Activated CD4-positive, alpha-beta memory T cell treated with anti-CD3 and anti-CD28 coated beads, Interleukin-2, amount 10 ng/mL, durations not matched to agents 7 days and 5 days (primary cell): ENCODE measurements at regions not wholly inside any gene's neighbourhood (a gene's known extent, or its start where the extent isn't known, plus 50 kb on each side); places are given as distances from the start of the nearest gene placed in this dataset.
"Not testable (repeated sequence)": the region's sequence is repeated elsewhere in the genome, so short reads cannot be mapped to it uniquely, and the experiment has no call there.

Experiments
- CTCF ChIA-PET: fragments of 350-600 bp; sonication (Branson Sonifier 250); formaldehyde crosslinking; loops from one replicate; lab custom pipeline; 2021; ENCODE audit warnings: antibody characterized with exemption, inconsistent platforms; lab: Charles Lee
- POLR2A ChIA-PET: fragments of 350-600 bp; sonication (Branson Sonifier 250); formaldehyde crosslinking; loops from one replicate; lab custom pipeline; 2021; ENCODE audit warnings: antibody characterized with exemption; lab: Charles Lee
- DNase-seq: peaks from one replicate; pipeline ENCODE4 v3.0.0-alpha.2; 2020
- H3K27ac Mint-ChIP-seq: one replicate; pipeline ENCODE4 v1.8.0; 2021; ENCODE audit warnings: mild to moderate bottlenecking, mixed read lengths
- H3K27me3 Mint-ChIP-seq: one replicate; pipeline ENCODE4 v1.8.0; 2021; ENCODE audit warnings: mixed read lengths
- H3K36me3 Mint-ChIP-seq: one replicate; pipeline ENCODE4 v1.8.0; 2021; ENCODE audit warnings: low read depth, mixed read lengths
- H3K4me1 Mint-ChIP-seq: one replicate; pipeline ENCODE4 v1.8.0; 2021; ENCODE audit warnings: mixed read lengths
- H3K4me3 Mint-ChIP-seq: one replicate; pipeline ENCODE4 v1.8.0; 2021; ENCODE audit warnings: mild to moderate bottlenecking, mixed read lengths
- H3K9me3 Mint-ChIP-seq: one replicate; pipeline ENCODE4 v1.8.0; 2021; ENCODE audit warnings: mixed read lengths

GRCh38 chr11:23789200-23789853 is 707.5 kb upstream of the LUZP2 start:
- ChIA-PET POLR2A (no interaction called here), CTCF (no interaction called here)
- H3K27me3 Mint-ChIP-seq = no peaks in the 10 kb centered on the region
- no peak for DNase-seq
- H3K36me3 Mint-ChIP-seq = no peaks in the 10 kb centered on the region
- H3K27ac Mint-ChIP-seq = no peak overlapping the region
- H3K4me1 Mint-ChIP-seq = no peaks in the 10 kb centered on the region
- peaks cover 10% of the 10 kb centered on the region for H3K9me3 Mint-ChIP-seq
- H3K4me3 Mint-ChIP-seq = no peak overlapping the region

- no peaks in the 10 kb centered on the region for H3K27me3 Mint-ChIP-seq
- ChIA-PET POLR2A (no interaction called here), CTCF (no interaction called here)
- peaks cover 6% of the 10 kb centered on the region for H3K9me3 Mint-ChIP-seq
- no peak for DNase-seq
- no peaks in the 10 kb centered on the region for H3K36me3 Mint-ChIP-seq
- no peak overlapping the region for H3K4me3 Mint-ChIP-seq
- H3K27ac Mint-ChIP-seq = no peak overlapping the region
- H3K4me1 Mint-ChIP-seq = no peaks in the 10 kb centered on the region
These were observed 706.9 kb upstream of the LUZP2 start for GRCh38 chr11:23789938-23790371.

DNA sequence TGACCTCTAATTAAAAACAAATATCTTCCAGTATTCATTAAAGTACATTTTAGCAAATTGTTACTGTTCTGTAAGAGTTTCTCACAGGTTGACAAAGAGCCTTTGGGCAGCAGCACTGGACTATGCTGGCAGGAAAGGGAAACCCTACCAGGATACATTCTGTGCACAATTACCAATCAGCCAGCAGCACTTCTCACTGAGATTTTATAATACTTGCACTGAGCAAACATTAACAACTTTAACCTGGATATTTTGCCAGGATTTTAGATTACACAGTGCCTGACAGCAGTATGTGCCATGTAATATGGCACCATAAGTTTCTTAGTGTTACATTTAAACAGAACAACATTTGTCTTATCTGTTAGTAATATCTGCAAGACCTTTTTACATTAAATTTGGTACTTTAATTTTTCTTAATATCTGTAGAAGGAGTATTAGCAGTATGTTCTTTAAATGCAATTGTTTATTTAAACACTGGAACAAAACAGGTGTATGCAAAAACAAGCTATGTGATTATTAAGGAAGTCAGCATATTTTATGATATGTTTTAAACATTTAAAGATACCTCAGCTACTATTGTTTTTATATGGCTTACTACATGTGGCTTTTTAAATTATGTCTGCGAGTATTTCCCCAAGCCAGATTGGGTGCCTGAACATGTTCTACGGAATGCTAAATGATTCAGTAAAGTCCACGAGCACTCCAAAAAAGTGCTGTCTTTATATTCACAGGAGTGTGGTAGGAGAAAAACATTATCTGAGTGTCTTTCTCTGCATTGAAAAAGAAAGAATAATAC is 699.0 kb upstream of the LUZP2 start:
- ChIA-PET POLR2A (no interaction called here), CTCF (no interaction called here)
- Mint-ChIP-seq H3K27ac (no peak overlapping the region), H3K36me3 (no peaks in the 10 kb centered on the region), H3K9me3 (peaks cover 4% of the 10 kb centered on the region), H3K4me1 (no peaks in the 10 kb centered on the region), H3K27me3 (no peaks in the 10 kb centered on the region), H3K4me3 (no peak overlapping the region)
- DNase-seq = no peak

DNA sequence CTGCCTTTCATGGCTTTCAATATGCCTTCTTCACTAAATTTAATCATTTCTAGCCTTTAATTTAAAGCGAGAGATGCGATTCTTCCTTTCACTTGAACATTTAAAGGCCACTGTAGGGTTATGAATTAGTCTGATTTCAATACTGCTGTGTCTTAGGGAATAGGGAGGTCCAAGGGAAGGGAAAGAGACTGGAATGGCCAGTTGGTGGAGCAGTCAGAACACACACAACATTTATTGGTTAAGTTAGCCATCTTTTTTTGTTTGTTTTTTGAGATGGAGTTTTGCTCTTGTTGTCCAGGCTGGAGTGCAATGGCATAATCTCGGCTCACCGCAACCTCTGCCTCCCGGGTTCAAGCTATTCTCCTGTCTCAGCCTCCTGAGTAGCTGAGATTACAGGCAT is 662.5 kb upstream of the LUZP2 start:
- H3K27me3 Mint-ChIP-seq, POLR2A ChIA-PET, CTCF ChIA-PET, H3K36me3 Mint-ChIP-seq, H3K4me3 Mint-ChIP-seq, H3K27ac Mint-ChIP-seq, DNase-seq, H3K4me1 Mint-ChIP-seq: not testable (repeated sequence)
- peaks cover 11% of the 10 kb centered on the region for H3K9me3 Mint-ChIP-seq

GRCh38 chr11:23836981-23837380 is 659.9 kb upstream of the LUZP2 start:
- CTCF ChIA-PET = no interaction called here
- Mint-ChIP-seq H3K27ac (no peak overlapping the region), H3K36me3 (no peaks in the 10 kb centered on the region), H3K27me3 (no peaks in the 10 kb centered on the region), H3K9me3 (peaks cover 17% of the 10 kb centered on the region), H3K4me3 (no peak overlapping the region), H3K4me1 (no peaks in the 10 kb centered on the region)
- POLR2A ChIA-PET = no interaction called here
- DNase-seq = no peak

- DNase-seq = no peak
- Mint-ChIP-seq H3K27me3 (no peaks in the 10 kb centered on the region), H3K4me1 (no peaks in the 10 kb centered on the region), H3K4me3 (no peak overlapping the region), H3K27ac (no peak overlapping the region), H3K9me3 (peaks cover 15% of the 10 kb centered on the region), H3K36me3 (no peaks in the 10 kb centered on the region)
- ChIA-PET CTCF (no interaction called here), POLR2A (no interaction called here)
These were observed 656.0 kb upstream of the LUZP2 start for GRCh38 chr11:23840872-23841271.

DNA sequence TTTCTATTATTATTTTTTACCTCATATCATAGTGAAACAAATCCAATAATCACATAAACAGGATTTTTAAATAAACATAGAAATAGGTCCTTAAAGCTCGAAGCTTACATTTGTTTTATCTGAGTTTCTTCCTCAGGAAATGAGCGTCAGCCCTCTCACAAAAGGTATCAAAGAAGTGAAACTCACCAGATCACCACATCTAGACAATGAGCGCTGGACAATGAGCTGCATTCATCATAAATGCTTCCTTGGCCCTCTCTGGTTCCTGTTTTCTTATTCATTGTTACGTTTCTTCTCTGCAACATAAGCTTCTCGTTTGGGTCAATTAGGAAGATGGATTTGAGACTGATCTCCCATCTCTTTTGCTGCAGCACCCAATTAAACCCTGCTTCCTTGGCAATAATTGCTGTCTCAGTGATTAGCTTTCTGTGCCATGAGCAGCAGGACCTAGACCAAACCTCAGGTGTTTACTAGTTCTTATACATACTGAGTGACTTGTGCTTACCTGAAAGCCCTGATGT is 649.9 kb upstream of the LUZP2 start:
- H3K27ac Mint-ChIP-seq = no peak overlapping the region
- ChIA-PET POLR2A (no interaction called here), CTCF (no interaction called here)
- H3K9me3 Mint-ChIP-seq = peaks cover 20% of the 10 kb centered on the region
- H3K27me3 Mint-ChIP-seq = no peaks in the 10 kb centered on the region
- no peaks in the 10 kb centered on the region for H3K4me1 Mint-ChIP-seq
- no peaks in the 10 kb centered on the region for H3K36me3 Mint-ChIP-seq
- H3K4me3 Mint-ChIP-seq = no peak overlapping the region
- DNase-seq = no peak

DNA sequence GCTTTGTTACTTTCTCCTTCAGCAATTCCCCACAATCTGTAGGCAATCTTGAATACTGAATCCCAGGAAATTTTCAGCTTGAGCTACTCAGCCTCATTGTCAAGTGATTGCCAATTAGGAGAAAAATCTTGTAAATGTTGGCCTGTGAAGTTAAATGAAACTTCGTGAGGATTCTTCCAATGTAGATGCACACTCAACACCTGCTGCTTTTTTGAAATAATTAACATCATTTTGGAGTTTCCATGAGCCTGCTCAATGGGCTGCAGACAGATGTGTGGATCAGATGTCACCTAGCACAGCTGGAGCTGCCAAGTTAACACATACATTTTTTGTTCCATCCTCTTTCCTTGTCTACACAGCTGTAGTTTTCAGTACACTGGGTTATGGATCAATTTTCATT is 645.6 kb upstream of the LUZP2 start:
- Mint-ChIP-seq H3K4me1 (no peaks in the 10 kb centered on the region), H3K9me3 (peaks cover 14% of the 10 kb centered on the region), H3K27me3 (no peaks in the 10 kb centered on the region), H3K27ac (no peak overlapping the region), H3K4me3 (no peak overlapping the region), H3K36me3 (no peaks in the 10 kb centered on the region)
- DNase-seq = no peak
- CTCF ChIA-PET = no interaction called here
- POLR2A ChIA-PET = no interaction called here

DNA sequence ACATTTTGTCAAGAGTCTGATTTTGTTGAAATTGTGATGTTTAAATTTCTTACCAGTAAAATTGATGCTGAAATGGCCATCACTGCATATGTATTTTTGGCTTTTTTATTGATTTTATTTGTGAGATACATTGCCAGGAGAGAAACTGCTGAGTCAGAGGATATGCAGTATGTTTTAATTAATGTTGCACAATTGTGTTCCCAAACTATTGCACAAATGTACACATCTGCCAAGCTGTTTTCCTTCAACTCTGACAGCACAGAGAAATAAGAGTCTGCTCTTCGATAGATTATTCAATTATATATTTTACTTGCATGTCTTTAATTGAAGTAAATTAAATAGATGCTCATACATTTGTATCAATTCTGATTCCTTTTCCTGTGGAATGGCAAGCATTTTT is 640.2 kb upstream of the LUZP2 start:
- POLR2A ChIA-PET = no interaction called here

GRCh38 chr11:23859087-23859486 is 637.8 kb upstream of the LUZP2 start:
- H3K4me3 Mint-ChIP-seq = no peak overlapping the region
- no peak for DNase-seq
- no peaks in the 10 kb centered on the region for H3K27me3 Mint-ChIP-seq
- POLR2A ChIA-PET = no interaction called here
- peaks cover 2% of the 10 kb centered on the region for H3K9me3 Mint-ChIP-seq
- no peaks in the 10 kb centered on the region for H3K4me1 Mint-ChIP-seq
- CTCF ChIA-PET = no interaction called here
- H3K36me3 Mint-ChIP-seq = no peaks in the 10 kb centered on the region
- no peak overlapping the region for H3K27ac Mint-ChIP-seq

More for the DNA sequence above, 640.2 kb upstream of the LUZP2 start:
- Mint-ChIP-seq H3K27me3 (no peaks in the 10 kb centered on the region), H3K4me1 (no peaks in the 10 kb centered on the region), H3K27ac (no peak overlapping the region), H3K9me3 (peaks cover 2% of the 10 kb centered on the region), H3K36me3 (no peaks in the 10 kb centered on the region), H3K4me3 (no peak overlapping the region)
- no peak for DNase-seq
- CTCF ChIA-PET = no interaction called here

DNA sequence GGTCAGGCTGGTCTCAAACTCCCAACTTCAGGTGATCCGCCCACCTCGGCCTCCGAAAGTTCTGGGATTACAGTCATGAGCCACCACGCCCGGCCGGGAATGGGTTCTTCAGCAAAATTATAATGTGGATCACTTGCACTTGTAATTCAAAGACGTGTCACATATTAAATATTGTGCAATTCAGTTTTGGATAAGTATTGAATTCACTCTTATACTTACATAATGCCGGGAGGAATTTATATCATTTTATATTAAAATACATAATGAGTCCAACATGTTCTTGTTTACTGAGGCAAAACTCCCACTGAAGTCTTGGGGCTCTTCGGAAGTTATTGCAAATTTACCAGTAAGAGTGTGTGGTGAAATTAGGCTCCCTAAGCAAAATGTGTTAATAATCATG is 635.2 kb upstream of the LUZP2 start:
- H3K27ac Mint-ChIP-seq = no peak overlapping the region
- no peak overlapping the region for H3K4me3 Mint-ChIP-seq
- CTCF ChIA-PET = no interaction called here
- no peaks in the 10 kb centered on the region for H3K27me3 Mint-ChIP-seq
- no peak for DNase-seq
- POLR2A ChIA-PET = no interaction called here
- no peaks in the 10 kb centered on the region for H3K9me3 Mint-ChIP-seq
- no peaks in the 10 kb centered on the region for H3K36me3 Mint-ChIP-seq
- H3K4me1 Mint-ChIP-seq = no peaks in the 10 kb centered on the region

DNA sequence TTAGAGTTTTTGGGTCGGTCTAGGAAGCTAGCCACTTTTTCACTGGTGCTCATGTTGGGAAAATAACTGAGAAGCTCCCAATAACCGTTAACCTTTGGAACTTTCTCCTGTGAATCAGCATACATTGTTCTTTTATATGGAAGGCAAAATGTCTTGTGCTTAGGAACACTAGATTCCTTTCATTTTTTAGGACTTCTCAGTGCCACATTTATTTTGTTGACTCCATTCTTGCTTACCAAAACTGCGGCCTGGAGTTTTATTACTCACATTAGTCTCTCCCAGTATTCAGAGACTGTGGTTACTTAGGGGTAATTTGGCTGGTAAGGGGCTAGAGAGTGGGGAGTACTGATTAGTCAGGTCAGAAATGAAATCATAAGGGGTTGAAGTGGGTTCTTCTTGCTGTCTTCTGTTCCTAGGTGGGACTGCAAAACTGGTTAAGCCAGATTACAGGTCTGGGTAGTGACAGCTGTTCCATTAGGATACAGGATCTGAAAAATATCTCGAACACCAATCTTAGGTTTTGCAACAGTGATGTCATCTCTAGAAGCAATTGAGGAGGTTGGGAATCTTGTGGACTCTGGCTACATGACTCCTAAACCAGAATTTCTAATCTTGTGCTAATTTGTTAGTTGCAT is 631.4 kb upstream of the LUZP2 start:
- H3K27me3 Mint-ChIP-seq = no peaks in the 10 kb centered on the region
- H3K4me3 Mint-ChIP-seq = no peak overlapping the region
- POLR2A ChIA-PET = no interaction called here
- peaks cover 7% of the 10 kb centered on the region for H3K9me3 Mint-ChIP-seq
- H3K4me1 Mint-ChIP-seq = no peaks in the 10 kb centered on the region
- CTCF ChIA-PET = no interaction called here
- no peaks in the 10 kb centered on the region for H3K36me3 Mint-ChIP-seq
- H3K27ac Mint-ChIP-seq = no peak overlapping the region
- DNase-seq = no peak

- Mint-ChIP-seq H3K9me3 (peaks cover 7% of the 10 kb centered on the region), H3K27ac (no peak overlapping the region), H3K4me3 (no peak overlapping the region), H3K27me3 (no peaks in the 10 kb centered on the region), H3K36me3 (no peaks in the 10 kb centered on the region), H3K4me1 (no peaks in the 10 kb centered on the region)
- CTCF ChIA-PET = no interaction called here
- DNase-seq = no peak
- POLR2A ChIA-PET = no interaction called here
These were observed 630.2 kb upstream of the LUZP2 start for GRCh38 chr11:23866641-23867040.
